ENCODE measurements at regions not wholly inside any gene's neighbourhood (a gene's known extent, or its start where the extent isn't known, plus 50 kb on each side); places are given as distances from the start of the nearest gene placed in this dataset.

GRCh38 chr9:91158946-91159345, 202.8 kb downstream of the AUH start:
- TF ChIP-seq EZH2phosphoT487 (IDR thresholded peaks at IDR 0.05; ENCODE audit: borderline replicate concordance, low read depth), result no peak
- TF ChIP-seq RCOR1 (IDR thresholded peaks at IDR 0.05; ENCODE audit: low read length), result no peak
- TF ChIP-seq ELF1 (IDR thresholded peaks at IDR 0.05), result no peak
- TF ChIP-seq, protein P1, sequence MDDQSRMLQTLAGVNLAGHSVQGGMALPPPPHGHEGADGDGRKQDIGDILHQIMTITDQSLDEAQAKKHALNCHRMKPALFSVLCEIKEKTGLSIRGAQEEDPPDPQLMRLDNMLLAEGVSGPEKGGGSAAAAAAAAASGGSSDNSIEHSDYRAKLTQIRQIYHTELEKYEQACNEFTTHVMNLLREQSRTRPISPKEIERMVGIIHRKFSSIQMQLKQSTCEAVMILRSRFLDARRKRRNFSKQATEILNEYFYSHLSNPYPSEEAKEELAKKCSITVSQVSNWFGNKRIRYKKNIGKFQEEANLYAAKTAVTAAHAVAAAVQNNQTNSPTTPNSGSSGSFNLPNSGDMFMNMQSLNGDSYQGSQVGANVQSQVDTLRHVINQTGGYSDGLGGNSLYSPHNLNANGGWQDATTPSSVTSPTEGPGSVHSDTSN (IDR thresholded peaks at IDR 0.05), result no peak
- no peak for TF ChIP-seq POLR2AphosphoS5 (IDR thresholded peaks at IDR 0.05; ENCODE audit: low read depth, low read length)
- no peak for TF ChIP-seq GATA2 (CRISPR knock-in tag; IDR thresholded peaks at IDR 0.05)
- no peak for TF ChIP-seq RXRA (IDR thresholded peaks at IDR 0.05; ENCODE audit: borderline replicate concordance, low read depth)
- no peak for TF ChIP-seq TEAD4 (IDR thresholded peaks at IDR 0.05; ENCODE audit: borderline replicate concordance, insufficient read depth)
- no peak for TF ChIP-seq FOXM1 (IDR thresholded peaks at IDR 0.05; ENCODE audit: low read depth)
- H3K4me3 ChIP-seq (ENCODE audit: low read depth in 2 of 2, low read length in 1 of 2), result no peak overlapping the region
- H3K9ac ChIP-seq, result no peak overlapping the region
- H3F3A ChIP-seq (replicated peaks; ENCODE audit: insufficient read depth), result no peaks in the 10 kb centered on the region
- POLR2A ChIA-PET, result no interaction called here
- 87% methylated on average over 3 of the region's 3 CpGs for WGBS (ENCODE audit: low lambda C conversion rate)
- CTCF ChIA-PET, result interaction anchor here (1.1 to 1.5 kb wide), 2 partner anchors 12 to 243 kb away, joined by 3 read pairs; no protein-coding TSS in a partner anchor
- no peaks in the 10 kb centered on the region for H3K9me2 ChIP-seq
- no peaks in the 10 kb centered on the region for H3K36me3 ChIP-seq (replicated peaks in 1 of 2; ENCODE audit: control insufficient read depth in 1 of 2, insufficient read depth in 2 of 2, low read length in 1 of 2)
- H3K4me2 ChIP-seq, result no peak overlapping the region
- H3K79me2 ChIP-seq (ENCODE audit: insufficient read depth), result no peaks in the 10 kb centered on the region
- H3K27ac ChIP-seq (ENCODE audit: low read depth in 2 of 2, low read length in 1 of 2), result no peak overlapping the region
- H3K9me3 ChIP-seq, result no peaks in the 10 kb centered on the region
- DNase-seq, result no peak
- H3K4me1 ChIP-seq (ENCODE audit: control insufficient read depth in 1 of 2, insufficient read depth in 2 of 2, low read depth in 1 of 2, low read length in 1 of 2), result peaks cover 0 to 12% of the 10 kb centered on the region in 2 experiments; a peak in 2 of 4 replicates
- no peaks in the 10 kb centered on the region for H4K20me1 ChIP-seq (ENCODE audit: insufficient read depth)
- H2AFZ ChIP-seq (ENCODE audit: low read depth), result no peak overlapping the region
- H3K27me3 ChIP-seq (ENCODE audit: insufficient read depth), result no peaks in the 10 kb centered on the region

GRCh38 chr9:91159664-91160121, 202.0 kb downstream of the AUH start:
- H3K9ac ChIP-seq, result no peak overlapping the region
- H3K4me3 ChIP-seq (ENCODE audit: low read depth in 2 of 2, low read length in 1 of 2), result no peak overlapping the region
- H2AFZ ChIP-seq (ENCODE audit: low read depth), result no peak overlapping the region
- no peaks in the 10 kb centered on the region for H3F3A ChIP-seq (replicated peaks; ENCODE audit: insufficient read depth)
- POLR2A ChIA-PET, result no interaction called here
- 94% methylated on average over 27 of the region's 27 CpGs for WGBS (ENCODE audit: low lambda C conversion rate)
- no peaks in the 10 kb centered on the region for H4K20me1 ChIP-seq (ENCODE audit: insufficient read depth)
- H3K27me3 ChIP-seq (ENCODE audit: insufficient read depth), result no peaks in the 10 kb centered on the region
- H3K36me3 ChIP-seq (replicated peaks in 1 of 2; ENCODE audit: control insufficient read depth in 1 of 2, insufficient read depth in 2 of 2, low read length in 1 of 2), result no peaks in the 10 kb centered on the region
- H3K27ac ChIP-seq (ENCODE audit: low read depth in 2 of 2, low read length in 1 of 2), result no peak overlapping the region
- H3K79me2 ChIP-seq (ENCODE audit: insufficient read depth), result no peaks in the 10 kb centered on the region
- TF ChIP-seq IRF3 (IDR thresholded peaks at IDR 0.05; ENCODE audit: low read depth, low read length) (no peak), RXRA (IDR thresholded peaks at IDR 0.05; ENCODE audit: borderline replicate concordance, low read depth) (no peak), GATA2 (CRISPR knock-in tag; IDR thresholded peaks at IDR 0.05) (no peak), MEF2A (IDR thresholded peaks at IDR 0.05; ENCODE audit: borderline replicate concordance, low read depth) (no peak), MXI1 (IDR thresholded peaks at IDR 0.05; ENCODE audit: low read depth, low read length) (no peak), FOXJ3 (CRISPR knock-in tag; IDR thresholded peaks at IDR 0.05) (no peak), SIN3A (IDR thresholded peaks at IDR 0.05; ENCODE audit: borderline replicate concordance, low read depth, low read length) (no peak), FOXM1 (IDR thresholded peaks at IDR 0.05; ENCODE audit: low read depth) (no peak), SMC3 (IDR thresholded peaks at IDR 0.05; ENCODE audit: low read depth, low read length) (no peak), JUND (IDR thresholded peaks at IDR 0.05) (no peak), USF1 (IDR thresholded peaks at IDR 0.05; ENCODE audit: borderline replicate concordance, low read depth) (no peak), TAF1 (IDR thresholded peaks at IDR 0.05; ENCODE audit: borderline replicate concordance, low read depth, low read length) (no peak), TCF12 (IDR thresholded peaks at IDR 0.05) (no peak), NFIC (IDR thresholded peaks at IDR 0.05; ENCODE audit: borderline replicate concordance) (no peak), GABPA (IDR thresholded peaks at IDR 0.05; ENCODE audit: low read depth) (no peak), RAD21 (IDR thresholded peaks at IDR 0.05; ENCODE audit: low read length) (no peak), EP300 (IDR thresholded peaks at IDR 0.05; ENCODE audit: borderline replicate concordance in 1 of 2, low read depth in 1 of 2, low read length in 1 of 2) (no peak)
- TF ChIP-seq, protein P2, sequence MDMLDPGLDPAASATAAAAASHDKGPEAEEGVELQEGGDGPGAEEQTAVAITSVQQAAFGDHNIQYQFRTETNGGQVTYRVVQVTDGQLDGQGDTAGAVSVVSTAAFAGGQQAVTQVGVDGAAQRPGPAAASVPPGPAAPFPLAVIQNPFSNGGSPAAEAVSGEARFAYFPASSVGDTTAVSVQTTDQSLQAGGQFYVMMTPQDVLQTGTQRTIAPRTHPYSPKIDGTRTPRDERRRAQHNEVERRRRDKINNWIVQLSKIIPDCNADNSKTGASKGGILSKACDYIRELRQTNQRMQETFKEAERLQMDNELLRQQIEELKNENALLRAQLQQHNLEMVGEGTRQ (IDR thresholded peaks at IDR 0.05; ENCODE audit: borderline replicate concordance, low read depth, low read length), result no peak
- TF ChIP-seq, protein P1 (IDR thresholded peaks at IDR 0.05), result no peak
- no peak for DNase-seq
- H3K9me3 ChIP-seq, result no peaks in the 10 kb centered on the region
- CTCF ChIA-PET, result interaction anchor here (1.1 kb wide), 1 partner anchor 244 kb away, joined by 3 read pairs; no protein-coding TSS in a partner anchor
- peaks cover 0 to 12% of the 10 kb centered on the region in 2 experiments; a peak in 2 of 4 replicates for H3K4me1 ChIP-seq (ENCODE audit: control insufficient read depth in 1 of 2, insufficient read depth in 2 of 2, low read depth in 1 of 2, low read length in 1 of 2)
- no peaks in the 10 kb centered on the region for H3K9me2 ChIP-seq
- no peak overlapping the region for H3K4me2 ChIP-seq
